RWPE2 (cell line): ENCODE measurements at regions not wholly inside any gene's neighbourhood (a gene's known extent, or its start where the extent isn't known, plus 50 kb on each side); places are given as distances from the start of the nearest gene placed in this dataset.

ENCODE experiments used
- ATAC-seq: fragments of 200-7000 bp; cut with Tn5 transposase; 3 replicates; pipeline ENCODE4 v1.9.1; 2021; ENCODE audit warnings: low read depth
- DNase-seq: peaks from one replicate; pipeline ENCODE4 v3.0.0-alpha.2; 2020; ENCODE audit warnings: low spot score
- H3K27ac ChIP-seq: fragments of 450-650 bp; 2 replicates; pipeline ENCODE4 v1.5.1; 2017; ENCODE audit warnings: mild to moderate bottlenecking; ENCODE audit not compliant: poor library complexity, severe bottlenecking
- H3K27me3 ChIP-seq: fragments of 250-450 bp; sonication (Bioruptor Pico); 2 replicates; pipeline ENCODE4 v1.5.1; 2021; ENCODE audit warnings: mild to moderate bottlenecking, moderate library complexity; ENCODE audit not compliant: insufficient read depth, poor library complexity, severe bottlenecking
- H3K36me3 ChIP-seq: fragments of 250-450 bp; sonication (Bioruptor Pico); 2 replicates; pipeline ENCODE4 v1.5.1; 2020; ENCODE audit warnings: low read depth, mild to moderate bottlenecking, moderate library complexity
- H3K4me1 ChIP-seq: fragments of 250-450 bp; sonication (Bioruptor Pico); 2 replicates; pipeline ENCODE4 v1.5.1; 2021; ENCODE audit warnings: mild to moderate bottlenecking, moderate library complexity; ENCODE audit not compliant: insufficient read depth, poor library complexity, severe bottlenecking
- H3K4me3 ChIP-seq: fragments of 250-450 bp; sonication (Bioruptor Pico); 2 replicates; pipeline ENCODE4 v1.5.1; 2021; ENCODE audit warnings: mild to moderate bottlenecking, moderate library complexity; ENCODE audit not compliant: severe bottlenecking
- H3K9me3 ChIP-seq: fragments of 250-450 bp; sonication (Bioruptor Pico); 2 replicates; pipeline ENCODE4 v1.5.1; 2021; ENCODE audit warnings: mild to moderate bottlenecking, moderate library complexity; ENCODE audit not compliant: severe bottlenecking
- CTCF ChIP-seq: fragments of 450-650 bp; IDR thresholded peaks from one replicate; pipeline ENCODE4 v1.5.1; 2017; ENCODE audit warnings: mild to moderate bottlenecking, moderate library complexity; ENCODE audit not compliant: poor library complexity, severe bottlenecking

- Histone ChIP-seq H3K4me3 (no peak overlapping the region), H3K27ac (no peak overlapping the region), H3K27me3 (no peaks in the 10 kb centered on the region), H3K36me3 (no peaks in the 10 kb centered on the region), H3K4me1 (no peaks in the 10 kb centered on the region), H3K9me3 (no peaks in the 10 kb centered on the region)
- DNase-seq: no peak
- peak; percentile 87 for ATAC-seq
- peak; percentile 80 for TF ChIP-seq CTCF
Measured at GRCh38 chr4:18366892-18367291, 345.3 kb upstream of the LCORL start.

GRCh38 chr4:18366136-18366535 is 344.6 kb upstream of the LCORL start:
- H3K36me3 ChIP-seq: no peaks in the 10 kb centered on the region
- DNase-seq (no peak), ATAC-seq (no peak)
- no peak overlapping the region for H3K27ac ChIP-seq
- H3K4me3 ChIP-seq: no peak overlapping the region
- TF ChIP-seq CTCF: no peak
- H3K27me3 ChIP-seq: no peaks in the 10 kb centered on the region
- H3K9me3 ChIP-seq: no peaks in the 10 kb centered on the region
- H3K4me1 ChIP-seq: no peaks in the 10 kb centered on the region

GRCh38 chr4:18343581-18343980 is 322.0 kb upstream of the LCORL start:
- Histone ChIP-seq H3K36me3 (no peaks in the 10 kb centered on the region), H3K4me3 (no peak overlapping the region), H3K9me3 (no peaks in the 10 kb centered on the region), H3K27me3 (no peaks in the 10 kb centered on the region), H3K27ac (no peak overlapping the region), H3K4me1 (no peaks in the 10 kb centered on the region)
- DNase-seq: no peak
- ATAC-seq: no peak
- TF ChIP-seq CTCF: no peak

- H3K27me3 ChIP-seq: no peaks in the 10 kb centered on the region
- TF ChIP-seq CTCF: no peak
- no peaks in the 10 kb centered on the region for H3K36me3 ChIP-seq
- no peaks in the 10 kb centered on the region for H3K9me3 ChIP-seq
- ATAC-seq: no peak
- no peak for DNase-seq
- no peak overlapping the region for H3K27ac ChIP-seq
- no peak overlapping the region for H3K4me3 ChIP-seq
- no peaks in the 10 kb centered on the region for H3K4me1 ChIP-seq
Measured at GRCh38 chr4:18342847-18343246, 321.3 kb upstream of the LCORL start.

- Histone ChIP-seq H3K4me1 (no peaks in the 10 kb centered on the region), H3K27me3 (peaks cover 17% of the 10 kb centered on the region), H3K9me3 (no peaks in the 10 kb centered on the region), H3K27ac (no peak overlapping the region), H3K36me3 (no peaks in the 10 kb centered on the region), H3K4me3 (no peak overlapping the region)
- no peak for TF ChIP-seq CTCF
- DNase-seq (no peak), ATAC-seq (no peak)
Measured at GRCh38 chr4:18321956-18322530, 300.5 kb upstream of the LCORL start.
